SJCRH30 (cell line): ENCODE measurements at regions not wholly inside any gene's neighbourhood (a gene's known extent, or its start where the extent isn't known, plus 50 kb on each side); places are given as distances from the start of the nearest gene placed in this dataset.
A peak's percentile ranks its signal among the peaks of the same experiment; 100 is the strongest.

Source experiments
- DNase-seq, 2 experiments: peaks; one replicate each; pipeline ENCODE4 v3.0.0-alpha.2; 2015 to 2020
- H3K27ac ChIP-seq: fragments of 250-450 bp; sonication (Bioruptor Pico); 2 replicates; pipeline ENCODE4 v1.5.1; 2020; ENCODE audit warnings: mild to moderate bottlenecking, moderate library complexity
- H3K27me3 ChIP-seq: fragments of 250-450 bp; sonication (Bioruptor Pico); 2 replicates; pipeline ENCODE4 v1.5.1; 2020; ENCODE audit warnings: mild to moderate bottlenecking, moderate library complexity
- H3K36me3 ChIP-seq: fragments of 250-450 bp; sonication (Bioruptor Pico); 2 replicates; pipeline ENCODE4 v1.5.1; 2020; ENCODE audit warnings: mild to moderate bottlenecking, moderate library complexity
- H3K4me1 ChIP-seq: fragments of 250-450 bp; sonication (Bioruptor Pico); 2 replicates; pipeline ENCODE4 v1.5.1; 2020; ENCODE audit warnings: mild to moderate bottlenecking, moderate library complexity
- H3K4me3 ChIP-seq: fragments of 250-450 bp; sonication (Bioruptor Pico); 2 replicates; pipeline ENCODE4 v1.5.1; 2020; ENCODE audit warnings: mild to moderate bottlenecking, moderate library complexity
- H3K9me3 ChIP-seq: fragments of 250-450 bp; sonication (Bioruptor Pico); replicated peaks from 2 replicates; pipeline ENCODE4 v1.5.1; 2020; ENCODE audit warnings: mild to moderate bottlenecking, moderate library complexity

- Histone ChIP-seq H3K27me3 (no peaks in the 10 kb centered on the region), H3K4me1 (peaks cover 3% of the 10 kb centered on the region; the same call in 1 of the 2 replicates)
- no peak for DNase-seq
Measured at GRCh38 chr6:44539701-44540355, 152.3 kb downstream of the CDC5L start.

GRCh38 chr6:44540881-44541280 lies 153.4 kb downstream of the CDC5L start:
- no peak overlapping the region for H3K27ac ChIP-seq
- H3K9me3 ChIP-seq, result no peaks in the 10 kb centered on the region
- H3K4me3 ChIP-seq, result no peak overlapping the region
- DNase-seq, result no peak
- peaks cover 3% of the 10 kb centered on the region; the same call in 1 of the 2 replicates for H3K4me1 ChIP-seq
- no peaks in the 10 kb centered on the region for H3K36me3 ChIP-seq
- no peaks in the 10 kb centered on the region for H3K27me3 ChIP-seq

More at GRCh38 chr6:44539701-44540355, 152.3 kb downstream of the CDC5L start:
- Histone ChIP-seq H3K27ac (no peak overlapping the region), H3K9me3 (no peaks in the 10 kb centered on the region), H3K36me3 (no peaks in the 10 kb centered on the region), H3K4me3 (no peak overlapping the region)

GRCh38 chr6:44542401-44543116 lies 155.1 kb downstream of the CDC5L start:
- Histone ChIP-seq H3K4me3 (peak overlapping the region; percentile 37), H3K27ac (peak overlapping the region; percentile 26)

GRCh38 chr6:44543664-44544063 lies 156.2 kb downstream of the CDC5L start:
- no peak overlapping the region for H3K27ac ChIP-seq
- peaks cover 3% of the 10 kb centered on the region; the same call in 1 of the 2 replicates for H3K4me1 ChIP-seq
- H3K27me3 ChIP-seq, result no peaks in the 10 kb centered on the region
- H3K36me3 ChIP-seq, result no peaks in the 10 kb centered on the region
- H3K4me3 ChIP-seq, result no peak overlapping the region
- no peak for DNase-seq
- no peaks in the 10 kb centered on the region for H3K9me3 ChIP-seq

More at GRCh38 chr6:44542401-44543116, 155.1 kb downstream of the CDC5L start:
- peak in 1 of 2 experiments; percentile 36 for DNase-seq
- H3K9me3 ChIP-seq, result no peaks in the 10 kb centered on the region
- H3K27me3 ChIP-seq, result no peaks in the 10 kb centered on the region
- H3K36me3 ChIP-seq, result no peaks in the 10 kb centered on the region
- H3K4me1 ChIP-seq, result peaks cover 3% of the 10 kb centered on the region; the same call in 1 of the 2 replicates

- no peak for DNase-seq
- Histone ChIP-seq H3K4me3 (no peak overlapping the region), H3K36me3 (no peaks in the 10 kb centered on the region), H3K4me1 (peaks cover 3% of the 10 kb centered on the region; the same call in 1 of the 2 replicates), H3K27ac (no peak overlapping the region), H3K9me3 (no peaks in the 10 kb centered on the region), H3K27me3 (no peaks in the 10 kb centered on the region)
Measured at GRCh38 chr6:44545224-44545623, 157.7 kb downstream of the CDC5L start.

- Histone ChIP-seq H3K9me3 (no peaks in the 10 kb centered on the region), H3K27ac (no peak overlapping the region), H3K36me3 (no peaks in the 10 kb centered on the region), H3K4me3 (no peak overlapping the region), H3K27me3 (no peaks in the 10 kb centered on the region), H3K4me1 (no peaks in the 10 kb centered on the region)
- DNase-seq, result no peak
Measured at GRCh38 chr6:44548319-44548718, 160.8 kb downstream of the CDC5L start.

- no peaks in the 10 kb centered on the region for H3K27me3 ChIP-seq
- no peak for DNase-seq
- H3K27ac ChIP-seq, result no peak overlapping the region
- no peaks in the 10 kb centered on the region for H3K9me3 ChIP-seq
- no peaks in the 10 kb centered on the region for H3K36me3 ChIP-seq
- H3K4me1 ChIP-seq, result no peaks in the 10 kb centered on the region
- H3K4me3 ChIP-seq, result no peak overlapping the region
Measured at GRCh38 chr6:44549516-44549915, 162.0 kb downstream of the CDC5L start.

GRCh38 chr6:44554194-44554593 lies 166.7 kb downstream of the CDC5L start:
- H3K36me3 ChIP-seq, result no peaks in the 10 kb centered on the region
- no peaks in the 10 kb centered on the region for H3K27me3 ChIP-seq
- 0 out of 2 replicates have a peak, but pooled peaks cover 3% of the 10 kb centered on the region for H3K4me1 ChIP-seq
- no peak for DNase-seq
- no peak overlapping the region for H3K27ac ChIP-seq
- H3K4me3 ChIP-seq, result no peak overlapping the region
- no peaks in the 10 kb centered on the region for H3K9me3 ChIP-seq

- Histone ChIP-seq H3K36me3 (no peaks in the 10 kb centered on the region), H3K4me3 (no peak overlapping the region), H3K9me3 (no peaks in the 10 kb centered on the region), H3K27me3 (no peaks in the 10 kb centered on the region), H3K27ac (no peak overlapping the region), H3K4me1 (0 out of 2 replicates have a peak, but pooled peaks cover 3% of the 10 kb centered on the region)
- no peak for DNase-seq
Measured at GRCh38 chr6:44554861-44555260, 167.4 kb downstream of the CDC5L start.

GRCh38 chr6:44556046-44556445 lies 168.5 kb downstream of the CDC5L start:
- peak; percentile 52 to 70 for DNase-seq
- H3K9me3 ChIP-seq, result no peaks in the 10 kb centered on the region

GRCh38 chr6:44558024-44558831 lies 170.7 kb downstream of the CDC5L start:
- no peak for DNase-seq
- Histone ChIP-seq H3K27me3 (no peaks in the 10 kb centered on the region), H3K9me3 (no peaks in the 10 kb centered on the region), H3K27ac (no peak overlapping the region), H3K4me3 (no peak overlapping the region), H3K4me1 (peaks cover 13% of the 10 kb centered on the region), H3K36me3 (no peaks in the 10 kb centered on the region)

More at GRCh38 chr6:44556046-44556445, 168.5 kb downstream of the CDC5L start:
- H3K4me3 ChIP-seq, result no peak overlapping the region
- no peaks in the 10 kb centered on the region for H3K36me3 ChIP-seq
- no peak overlapping the region for H3K27ac ChIP-seq
- H3K27me3 ChIP-seq, result no peaks in the 10 kb centered on the region
- peaks cover 6% of the 10 kb centered on the region; the same call in 1 of the 2 replicates for H3K4me1 ChIP-seq

- Histone ChIP-seq H3K9me3 (no peaks in the 10 kb centered on the region), H3K4me1 (peaks cover 19% of the 10 kb centered on the region), H3K27ac (no peak overlapping the region), H3K36me3 (no peaks in the 10 kb centered on the region), H3K27me3 (no peaks in the 10 kb centered on the region), H3K4me3 (no peak overlapping the region)
- DNase-seq, result no peak
Measured at GRCh38 chr6:44558832-44559251, 171.3 kb downstream of the CDC5L start.

- H3K27me3 ChIP-seq, result no peaks in the 10 kb centered on the region
- no peaks in the 10 kb centered on the region for H3K36me3 ChIP-seq
- no peak for DNase-seq
- no peaks in the 10 kb centered on the region for H3K9me3 ChIP-seq
- H3K4me3 ChIP-seq, result no peak overlapping the region
- no peak overlapping the region for H3K27ac ChIP-seq
- peaks cover 24% of the 10 kb centered on the region for H3K4me1 ChIP-seq
Measured at GRCh38 chr6:44559486-44560270, 172.2 kb downstream of the CDC5L start.

- peak overlapping the region; percentile 71 for H3K4me3 ChIP-seq
- no peaks in the 10 kb centered on the region for H3K36me3 ChIP-seq
- H3K9me3 ChIP-seq, result no peaks in the 10 kb centered on the region
- H3K27ac ChIP-seq, result peak overlapping the region; percentile 85
- no peaks in the 10 kb centered on the region for H3K27me3 ChIP-seq
- DNase-seq, result peak in 1 of 2 experiments; percentile 60
- peaks cover 24% of the 10 kb centered on the region for H3K4me1 ChIP-seq
Measured at GRCh38 chr6:44560458-44561059, 173.1 kb downstream of the CDC5L start.
